Esophagus (tissue), 2 donors: ENCODE measurements at regions not wholly inside any gene's neighbourhood (a gene's known extent, or its start where the extent isn't known, plus 50 kb on each side); places are given as distances from the start of the nearest gene placed in this dataset.
"Not testable (repeated sequence)": the region's sequence is repeated elsewhere in the genome, so short reads cannot be mapped to it uniquely, and the experiment has no call there.

Experiments
- H3K27ac ChIP-seq, 2 donors: one replicate each; pipeline ENCODE4 v1.5.1; 2013; ENCODE audit warnings: low read depth in 2 of 2, mild to moderate bottlenecking in 2 of 2, inconsistent platforms in 1 of 2, low read length in 1 of 2, moderate library complexity in 1 of 2
- H3K27me3 ChIP-seq, 2 donors: one replicate each; pipeline ENCODE4 v1.6.1; 2013; ENCODE audit warnings: low read length in 2 of 2, control low read depth in 1 of 2, mild to moderate bottlenecking in 1 of 2; ENCODE audit not compliant: insufficient read depth in 2 of 2, control insufficient read depth in 1 of 2
- H3K36me3 ChIP-seq, 2 donors: one replicate each; pipeline ENCODE4 v1.6.1; 2013; ENCODE audit warnings: low read length in 1 of 2; ENCODE audit not compliant: control insufficient read depth in 2 of 2, insufficient read depth in 2 of 2
- H3K4me1 ChIP-seq, 2 donors: one replicate each; pipeline ENCODE4 v1.6.1; 2013; ENCODE audit warnings: low read length in 1 of 2; ENCODE audit not compliant: control insufficient read depth in 2 of 2, insufficient read depth in 2 of 2
- H3K4me3 ChIP-seq, 2 donors: one replicate each; pipeline ENCODE4 v1.5.1; 2013; ENCODE audit warnings: low read length in 2 of 2, mild to moderate bottlenecking in 2 of 2, low read depth in 1 of 2, moderate library complexity in 1 of 2
- H3K9me3 ChIP-seq, 2 donors: one replicate each; pipeline ENCODE4 v1.6.1; 2013; ENCODE audit warnings: mild to moderate bottlenecking in 2 of 2, low read depth in 1 of 2, low read length in 1 of 2, moderate library complexity in 1 of 2; ENCODE audit not compliant: control insufficient read depth in 2 of 2, insufficient read depth in 1 of 2
- WGBS, 2 donors: extraction: QIAGEN DNeasy Blood & Tissue Kit; methylation state at CpG; one replicate each; pipeline ENCODE4 v1.1.7; 2013; 5-methylcytosine and 5-hydroxymethylcytosine counted together
- donor health status: healthy with polysubstance abuse.
- donor health status: Bipolar disorder and iron deficiency.

DNA sequence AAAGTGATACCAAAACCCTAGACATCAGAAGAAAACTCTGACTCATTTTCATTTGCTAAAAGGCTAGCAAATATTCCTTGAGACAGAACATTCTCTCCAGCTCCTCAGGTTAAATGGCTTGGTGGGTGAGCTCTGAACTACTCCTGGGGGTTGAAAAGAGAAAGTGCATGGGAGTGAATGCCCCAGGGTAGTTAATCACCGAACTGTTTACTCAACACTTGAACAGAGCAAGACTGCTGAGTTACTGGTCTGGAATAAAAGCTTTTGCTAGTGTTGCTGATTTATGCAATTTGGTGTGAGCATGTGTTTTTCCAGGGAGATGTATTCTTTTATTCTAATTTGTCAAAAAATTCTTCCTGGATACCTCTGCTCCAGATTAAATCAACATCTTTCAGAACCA, 88.3 kb upstream of the PRDM9 start:
- Histone ChIP-seq H3K4me1 (no peaks in the 10 kb centered on the region), H3K27ac (no peak overlapping the region), H3K36me3 (no peaks in the 10 kb centered on the region), H3K27me3 (no peaks in the 10 kb centered on the region), H3K9me3 (peaks cover 3% of the 10 kb centered on the region in 2 donors), H3K4me3 (no peak overlapping the region)
- 22 to 36% methylated on average over 1 of the region's 1 CpG for WGBS, 2 donors

DNA sequence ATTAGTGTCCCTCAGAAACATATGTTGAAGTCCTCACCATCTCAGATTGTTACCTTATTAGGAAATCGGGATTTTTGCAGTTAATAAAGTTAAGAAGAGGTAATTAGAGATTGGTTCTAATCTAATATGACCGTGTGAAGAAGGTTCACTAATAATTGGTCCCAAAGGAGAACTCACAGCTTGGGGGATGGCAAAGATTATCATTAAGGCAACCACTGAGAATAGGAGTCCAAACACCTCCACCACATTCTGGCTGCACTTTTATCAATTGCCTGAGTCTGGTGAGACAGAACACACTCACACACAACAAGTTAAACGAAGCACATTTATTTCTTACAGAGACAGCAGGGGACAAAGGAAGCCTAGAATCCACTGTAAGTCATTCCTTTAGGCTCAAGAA, 94.9 kb upstream of the PRDM9 start:
- H3K9me3 ChIP-seq = peaks cover 0 to 3% of the 10 kb centered on the region in 2 donors
- H3K27me3 ChIP-seq = no peaks in the 10 kb centered on the region
- H3K27ac ChIP-seq = no peak overlapping the region
- H3K4me1 ChIP-seq = no peaks in the 10 kb centered on the region
- WGBS, 2 donors = 62 to 68% methylated on average over 3 of the region's 3 CpGs
- H3K36me3 ChIP-seq = no peaks in the 10 kb centered on the region
- no peak overlapping the region for H3K4me3 ChIP-seq

DNA sequence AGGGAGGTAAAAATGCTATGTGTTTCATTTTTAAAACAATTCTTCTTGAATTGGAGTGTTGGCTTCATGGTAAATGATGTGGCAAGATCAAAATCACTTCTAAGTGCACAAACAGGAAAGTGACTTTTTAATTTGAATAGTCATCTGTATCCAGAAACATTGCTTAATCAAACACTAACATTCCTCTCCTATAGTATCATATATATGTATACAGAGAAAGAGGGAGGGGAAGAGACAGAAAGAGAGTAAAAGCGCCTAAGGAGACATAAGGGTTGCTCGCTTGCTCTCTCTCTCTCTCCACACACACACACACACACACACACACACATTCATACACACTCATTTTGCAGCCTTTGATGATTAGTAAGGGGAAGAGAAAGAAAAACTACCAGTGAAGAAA, 95.4 kb upstream of the PRDM9 start:
- no peaks in the 10 kb centered on the region for H3K36me3 ChIP-seq
- H3K4me1 ChIP-seq = no peaks in the 10 kb centered on the region
- no peaks in the 10 kb centered on the region for H3K27me3 ChIP-seq
- peaks cover 0 to 3% of the 10 kb centered on the region in 2 donors for H3K9me3 ChIP-seq
- WGBS, 2 donors = 72 to 77% methylated on average over 2 of the region's 2 CpGs
- H3K4me3 ChIP-seq = no peak overlapping the region
- H3K27ac ChIP-seq = no peak overlapping the region

DNA sequence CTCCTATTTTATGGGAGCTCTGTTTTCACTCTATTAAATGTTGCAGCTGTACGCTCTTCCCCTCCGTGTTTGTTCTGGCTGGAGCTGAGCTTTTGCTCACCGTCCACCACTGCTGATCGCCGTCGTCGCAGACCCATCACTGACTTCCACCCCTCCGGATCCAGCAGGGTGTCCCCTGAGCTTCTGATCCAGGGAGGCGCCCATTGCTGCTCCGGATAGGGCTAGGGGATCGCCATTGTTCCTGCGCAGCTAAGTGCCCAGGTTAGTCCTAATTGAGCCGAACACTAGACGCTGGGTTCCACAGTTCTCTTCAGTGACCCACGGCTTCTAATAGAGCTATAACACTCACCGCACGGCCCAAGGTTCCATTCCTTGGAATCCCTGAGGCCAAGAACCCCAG, 96.2 kb upstream of the PRDM9 start:
- Histone ChIP-seq H3K36me3 (no peaks in the 10 kb centered on the region), H3K9me3 (peaks cover 0 to 3% of the 10 kb centered on the region in 2 donors), H3K4me3 (no peak overlapping the region), H3K27ac (no peak overlapping the region), H3K27me3 (no peaks in the 10 kb centered on the region), H3K4me1 (no peaks in the 10 kb centered on the region)
- 90 to 92% methylated on average over 17 of the region's 17 CpGs for WGBS, 2 donors

DNA sequence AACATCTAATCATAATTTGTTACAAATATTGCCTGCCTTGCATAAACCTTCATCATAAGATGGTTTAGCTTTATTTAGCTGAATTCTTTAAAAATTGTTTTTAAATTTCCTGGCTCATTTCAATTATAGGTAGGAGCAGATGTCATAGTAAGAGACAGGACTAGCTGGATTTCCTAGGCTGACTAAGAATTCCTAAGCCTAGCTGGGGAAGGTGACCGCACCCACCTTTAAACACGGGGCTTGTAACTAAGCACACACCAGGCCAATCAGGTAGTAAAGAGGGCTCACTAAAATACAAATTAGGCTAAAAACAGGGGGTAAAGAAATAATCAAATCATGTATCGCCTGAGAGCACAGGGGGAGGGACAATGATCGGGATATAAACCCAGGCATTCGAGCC, 96.6 kb upstream of the PRDM9 start:
- H3K4me1 ChIP-seq, H3K27me3 ChIP-seq, H3K9me3 ChIP-seq, H3K36me3 ChIP-seq, H3K4me3 ChIP-seq, H3K27ac ChIP-seq: not testable (repeated sequence)
- 82 to 84% methylated on average over 5 of the region's 5 CpGs for WGBS, 2 donors

DNA sequence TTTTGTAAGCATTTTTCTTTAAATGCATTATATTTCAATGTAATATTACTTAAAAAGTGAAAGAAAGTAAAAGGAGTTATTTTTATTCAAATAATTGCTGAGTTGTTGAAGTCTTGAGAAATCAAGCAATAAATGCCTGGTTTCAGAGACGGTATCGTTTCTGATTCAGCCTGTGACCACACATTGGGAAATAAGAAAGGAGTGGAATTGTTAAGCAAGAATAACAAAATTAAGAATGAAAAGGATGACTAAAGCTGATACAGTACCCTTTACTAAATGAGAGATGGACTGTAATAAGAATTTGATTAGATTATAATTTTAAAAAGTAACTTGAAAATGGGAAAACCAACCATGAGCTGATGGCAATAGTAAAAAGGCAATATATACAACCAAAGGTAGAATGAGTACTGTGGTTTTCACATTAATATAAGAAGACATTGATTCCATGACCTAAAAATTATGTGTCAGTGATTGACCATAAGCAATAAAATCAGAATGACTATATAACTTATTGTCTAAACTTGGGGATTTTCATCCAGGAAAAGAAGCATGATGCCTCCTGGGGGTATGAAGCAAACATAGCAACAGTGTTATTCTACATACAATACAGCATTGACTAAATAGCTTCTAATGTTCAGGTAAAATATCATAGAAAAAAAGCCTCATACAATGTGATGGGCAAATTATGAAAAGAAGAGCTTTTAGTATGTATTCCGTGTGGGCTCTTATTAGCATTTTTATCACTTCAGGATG, 101.9 kb upstream of the PRDM9 start:
- H3K4me1 ChIP-seq = no peaks in the 10 kb centered on the region
- H3K9me3 ChIP-seq = no peaks in the 10 kb centered on the region
- 91 to 94% methylated on average over 3 of the region's 3 CpGs for WGBS, 2 donors
- no peaks in the 10 kb centered on the region for H3K36me3 ChIP-seq
- H3K27me3 ChIP-seq = no peaks in the 10 kb centered on the region
- no peak overlapping the region for H3K27ac ChIP-seq
- H3K4me3 ChIP-seq = no peak overlapping the region

DNA sequence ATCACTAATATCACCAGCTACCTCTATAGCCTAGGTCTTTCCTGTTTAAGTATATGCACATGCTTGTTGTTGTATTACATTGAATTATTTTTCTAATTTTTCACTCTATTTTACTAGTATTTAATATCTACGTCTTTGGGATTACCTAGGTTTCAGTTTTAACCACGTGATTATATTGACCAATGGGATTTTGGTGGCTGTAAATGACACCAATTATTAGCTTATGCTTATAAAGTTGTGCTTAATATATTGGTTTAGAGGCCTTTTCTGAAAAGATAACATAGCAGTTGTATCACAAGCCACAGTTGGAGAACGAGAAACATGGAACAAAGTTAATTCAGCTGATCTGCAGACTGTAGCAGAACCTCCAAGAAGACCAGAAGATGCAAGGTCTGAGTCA, 104.8 kb upstream of the PRDM9 start:
- no peaks in the 10 kb centered on the region for H3K9me3 ChIP-seq
- WGBS, 2 donors = 53 to 56% methylated on average over 3 of the region's 3 CpGs
- H3K27ac ChIP-seq = no peak overlapping the region
- no peaks in the 10 kb centered on the region for H3K4me1 ChIP-seq
- no peaks in the 10 kb centered on the region for H3K27me3 ChIP-seq
- no peaks in the 10 kb centered on the region for H3K36me3 ChIP-seq
- H3K4me3 ChIP-seq = no peak overlapping the region

DNA sequence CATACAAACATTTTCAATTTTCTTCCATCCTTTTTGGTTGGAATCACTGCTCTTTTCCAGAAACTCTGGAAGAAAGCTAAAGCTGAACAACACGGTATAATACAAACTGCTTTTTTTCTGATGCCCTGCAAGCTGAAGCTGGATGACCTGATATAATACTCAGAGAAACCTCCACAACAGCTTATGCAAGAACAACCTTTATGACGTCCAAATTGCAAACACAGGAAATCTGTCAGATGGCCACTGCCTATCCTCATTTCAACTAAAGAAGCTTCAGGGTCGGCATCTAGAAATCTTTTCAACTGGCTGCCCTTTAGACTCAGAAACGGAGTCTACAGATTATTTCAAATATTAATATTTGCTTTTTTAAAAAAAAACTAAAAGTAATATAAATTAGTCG, 106.5 kb upstream of the PRDM9 start:
- Histone ChIP-seq H3K27me3 (no peaks in the 10 kb centered on the region), H3K36me3 (no peaks in the 10 kb centered on the region), H3K9me3 (no peaks in the 10 kb centered on the region), H3K27ac (no peak overlapping the region), H3K4me3 (no peak overlapping the region), H3K4me1 (no peaks in the 10 kb centered on the region)
- WGBS, 2 donors = 75 to 78% methylated on average over 5 of the region's 5 CpGs

DNA sequence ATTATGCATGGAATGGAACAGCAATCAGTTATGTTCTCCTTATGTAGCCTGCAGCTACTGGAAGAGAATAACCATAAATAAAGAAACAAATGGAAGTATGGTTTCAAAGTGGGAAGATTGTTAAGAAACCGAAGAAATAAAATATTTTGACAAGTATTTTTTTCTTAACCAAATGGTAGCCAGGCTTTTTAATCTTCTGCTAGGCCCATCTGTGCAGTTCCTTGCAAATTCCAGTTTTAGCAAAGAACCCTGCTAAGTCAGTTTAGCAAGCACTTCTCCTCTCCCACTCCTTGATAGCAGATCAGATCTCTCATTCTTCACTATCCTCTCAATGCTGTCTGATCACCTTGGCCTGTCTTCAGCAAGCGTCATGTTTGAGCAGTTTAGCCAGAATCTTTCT, 111.1 kb upstream of the PRDM9 start:
- Histone ChIP-seq H3K9me3 (no peaks in the 10 kb centered on the region), H3K4me1 (no peaks in the 10 kb centered on the region), H3K4me3 (no peak overlapping the region), H3K27ac (no peak overlapping the region), H3K27me3 (no peaks in the 10 kb centered on the region), H3K36me3 (no peaks in the 10 kb centered on the region)
- WGBS, 2 donors = 53 to 71% methylated on average over 2 of the region's 2 CpGs

DNA sequence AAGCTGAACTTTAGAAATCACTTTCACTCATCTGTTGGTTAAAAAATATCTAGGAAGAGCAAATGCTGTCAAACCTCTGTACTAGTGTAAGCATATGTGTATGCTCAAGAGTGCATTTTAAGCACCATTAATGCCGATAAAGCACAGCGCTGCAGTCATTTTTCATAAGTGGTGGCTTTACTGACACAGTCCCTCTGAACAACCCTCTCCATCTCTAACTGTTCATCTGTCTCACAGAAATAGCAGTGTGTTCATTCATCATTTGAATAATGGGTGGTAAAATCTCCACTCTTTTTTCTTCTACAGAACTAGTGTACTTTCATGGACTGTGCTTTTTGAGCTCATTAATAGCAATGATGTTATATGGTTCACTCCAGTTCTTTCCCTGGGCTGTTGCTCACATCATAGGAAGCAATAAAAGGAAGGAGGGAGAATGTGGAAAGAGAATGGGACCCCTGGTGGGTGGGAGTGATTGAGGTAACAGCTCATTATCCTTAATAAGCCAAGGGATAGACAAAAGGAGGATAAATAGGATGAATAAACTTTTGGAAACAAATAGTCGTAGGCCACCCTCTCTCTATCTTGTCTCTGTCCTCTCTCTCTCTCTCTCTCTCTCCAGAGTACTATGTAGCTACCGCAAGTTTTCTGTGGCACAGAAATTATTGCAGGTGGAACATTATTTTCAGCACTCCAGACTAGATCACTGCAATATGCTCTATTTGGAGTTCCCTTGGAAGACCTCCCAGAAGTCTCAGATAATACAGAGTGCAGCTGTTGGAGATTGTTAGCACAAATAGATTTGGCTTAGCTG, 117.9 kb upstream of the PRDM9 start:
- H3K4me3 ChIP-seq = no peak overlapping the region
- no peak overlapping the region for H3K27ac ChIP-seq
- H3K9me3 ChIP-seq = no peaks in the 10 kb centered on the region
- no peaks in the 10 kb centered on the region for H3K36me3 ChIP-seq
- WGBS, 2 donors = 62 to 63% methylated on average over 4 of the region's 4 CpGs
- no peaks in the 10 kb centered on the region for H3K27me3 ChIP-seq
- no peaks in the 10 kb centered on the region for H3K4me1 ChIP-seq
